Right hindlimb (tissue), 1 donor: ENCODE measurements at regions not wholly inside any gene's neighbourhood (a gene's known extent, or its start where the extent isn't known, plus 50 kb on each side); places are given as distances from the start of the nearest gene placed in this dataset.
"Not testable (repeated sequence)": the region's sequence is repeated elsewhere in the genome, so short reads cannot be mapped to it uniquely, and the experiment has no call there.

Experiments
- DNase-seq: peaks from one replicate; pipeline ENCODE4 v3.0.0-alpha.2; 2018

DNA sequence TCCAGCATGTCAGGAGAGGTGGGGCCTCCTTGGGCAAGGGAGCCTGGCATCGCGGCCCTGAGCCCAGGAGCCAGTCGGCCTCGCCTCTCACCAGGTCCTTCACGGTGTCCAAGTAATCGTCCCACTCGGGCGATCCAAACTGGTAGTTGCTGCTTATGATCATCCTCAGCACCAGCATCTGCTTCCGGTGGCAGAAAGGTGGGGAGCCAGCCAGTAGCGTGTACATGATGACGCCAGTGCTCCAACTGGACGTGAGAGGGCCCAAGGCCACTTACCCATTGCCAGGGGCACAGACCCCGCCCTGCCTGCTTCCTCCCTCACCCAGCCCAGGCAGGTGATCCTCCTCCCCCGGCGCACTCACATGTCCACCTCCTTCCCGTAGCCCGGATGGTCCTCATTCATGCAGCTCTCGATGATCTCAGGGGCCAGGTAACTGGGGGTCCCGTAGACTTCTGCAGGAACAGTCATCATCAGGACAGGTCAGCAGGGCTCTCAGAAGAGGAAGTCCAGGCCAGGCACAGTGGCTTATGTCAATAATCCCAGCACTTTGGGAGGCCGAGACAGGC is 214.7 kb downstream of the OR4C45 start:
- DNase-seq = no peak

DNA sequence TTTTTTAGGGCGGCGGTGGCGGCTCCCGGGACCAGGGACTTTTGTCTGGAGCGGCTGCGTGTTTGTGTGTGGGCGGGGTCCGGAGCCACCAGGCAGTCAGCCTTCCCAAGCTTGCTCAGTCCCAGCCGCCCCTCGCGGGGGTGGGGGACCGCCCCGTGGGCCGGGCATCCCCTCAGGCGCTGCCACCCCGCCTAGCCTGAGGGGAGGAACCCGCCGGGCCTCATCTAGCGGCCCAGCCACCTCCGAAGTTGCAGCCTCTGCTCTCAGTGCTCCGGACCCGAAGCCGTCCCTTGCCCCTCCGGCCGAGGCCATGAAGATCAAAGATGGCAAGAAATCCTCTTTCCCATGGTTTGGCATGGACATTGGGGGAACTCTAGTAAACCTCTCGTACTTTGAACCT is 235.2 kb downstream of the OR4C45 start:
- no peak for DNase-seq

DNA sequence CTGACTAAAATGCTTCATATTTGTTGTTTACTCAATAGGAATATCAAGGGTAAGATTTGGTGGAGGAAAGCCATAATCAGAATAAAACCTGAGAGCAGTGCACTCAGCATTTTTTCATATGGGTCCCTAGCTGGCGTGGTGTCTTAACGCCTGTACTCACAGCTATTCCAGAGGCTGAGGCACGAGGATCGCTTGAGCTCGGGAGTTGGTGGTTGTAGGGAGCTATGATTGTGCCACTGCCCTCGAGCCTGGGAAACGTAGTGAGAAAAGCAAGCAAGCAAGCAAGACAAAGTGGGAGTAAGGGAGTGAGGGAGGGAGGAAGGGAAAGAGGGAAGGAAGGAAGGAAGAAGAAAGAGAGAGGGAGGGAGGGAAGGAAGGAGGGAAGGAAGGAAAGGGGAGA is 242.5 kb downstream of the OR4C45 start:
- no peak for DNase-seq

DNA sequence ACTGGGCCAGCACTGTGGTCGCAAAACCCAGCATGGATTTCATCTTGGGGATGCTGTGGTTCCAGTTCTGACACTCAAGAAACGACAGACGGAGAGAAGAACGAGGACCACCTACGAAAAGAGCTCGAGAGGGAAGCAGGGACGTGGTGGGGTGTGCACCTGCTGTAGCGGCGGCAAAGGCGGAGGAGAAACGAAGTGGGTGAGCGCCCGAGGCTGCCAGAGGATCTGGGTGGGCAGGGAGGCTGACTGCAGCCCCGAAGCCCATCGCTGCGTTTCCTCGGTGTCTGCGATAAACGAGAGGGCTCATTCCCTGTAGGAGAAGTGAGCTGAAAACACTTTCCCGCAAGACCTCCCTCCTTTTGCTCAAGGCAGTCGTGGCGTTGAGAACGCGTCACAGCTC is 246.1 kb downstream of the OR4C45 start:
- DNase-seq = no peak

DNA sequence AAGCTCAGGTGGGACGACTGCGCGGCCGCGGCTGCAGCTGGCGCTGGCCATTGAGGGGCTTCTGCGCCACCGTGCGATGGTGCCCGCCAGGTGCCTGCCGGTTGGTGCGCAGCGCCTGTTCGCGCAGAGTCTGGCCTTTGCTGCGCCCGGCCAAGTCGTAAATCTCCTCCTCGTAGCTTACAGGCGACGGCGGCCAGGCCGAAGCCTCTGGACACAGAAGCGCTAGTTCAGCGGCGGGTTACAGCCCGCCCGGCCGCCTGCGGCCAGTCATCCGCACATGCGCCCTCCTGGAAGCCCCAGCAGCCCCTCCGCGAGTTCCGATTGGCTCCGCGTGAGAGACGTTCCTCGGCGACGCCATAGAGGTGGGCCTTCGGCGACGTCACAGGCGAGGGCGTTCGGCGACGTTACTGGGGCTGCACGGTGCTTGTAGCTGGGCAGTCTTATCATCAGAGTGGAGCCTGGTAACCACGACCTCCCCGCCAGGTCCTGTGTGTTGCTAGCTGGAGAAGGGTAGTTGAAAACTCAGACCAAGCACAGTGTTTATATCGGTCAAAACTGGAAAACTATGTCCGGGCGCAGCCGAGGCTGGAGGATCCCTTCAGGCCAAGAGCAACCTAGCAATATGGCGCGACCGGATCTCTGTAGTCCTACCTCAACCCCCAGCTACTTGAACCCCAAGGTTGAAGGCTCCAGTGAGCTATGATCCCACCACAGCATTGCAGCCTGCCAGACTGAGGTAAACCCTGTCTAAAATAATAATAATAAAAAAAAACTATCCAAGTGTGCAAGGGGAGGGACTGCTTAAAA is 265.7 kb downstream of the OR4C45 start:
- DNase-seq = no peak

DNA sequence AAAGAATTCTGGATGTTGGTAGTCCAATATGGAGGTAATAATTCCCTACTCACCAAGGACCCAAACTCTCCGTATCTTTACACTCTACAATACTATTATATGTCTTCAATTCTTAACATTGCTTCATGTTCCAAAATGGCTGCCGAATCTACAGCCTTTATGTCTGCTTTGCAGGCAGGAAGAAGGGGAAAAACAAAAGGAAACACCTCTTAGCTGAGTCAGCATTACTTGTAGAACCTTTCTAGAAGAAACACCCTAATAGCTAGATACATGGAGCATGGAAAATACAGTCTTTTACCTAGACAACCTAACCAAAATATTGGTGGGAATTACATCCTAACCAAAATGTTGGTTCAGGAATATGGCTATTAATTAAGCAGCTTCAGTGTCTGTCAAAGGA is 298.0 kb downstream of the OR4C45 start:
- DNase-seq = not testable (repeated sequence)

DNA sequence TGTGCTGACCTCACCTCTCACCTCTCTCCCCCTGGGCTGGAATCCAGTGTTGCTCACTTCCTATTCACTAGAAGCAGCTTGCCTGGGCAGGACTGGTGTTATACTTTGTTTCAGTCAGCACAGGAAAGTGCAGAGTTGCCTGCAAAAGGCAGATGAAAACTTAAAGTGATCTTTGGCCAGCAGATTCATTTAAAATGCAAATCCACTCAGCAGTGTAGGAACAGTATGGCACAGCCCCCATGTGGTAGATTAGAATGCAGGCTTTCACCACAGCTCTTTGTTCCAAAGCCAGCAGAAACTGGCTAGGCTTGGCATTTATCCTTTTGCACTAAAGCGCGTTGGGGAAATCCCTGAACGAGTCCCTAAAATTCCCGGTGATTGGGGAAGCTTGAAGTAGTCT is 301.2 kb downstream of the OR4C45 start:
- no peak for DNase-seq

DNA sequence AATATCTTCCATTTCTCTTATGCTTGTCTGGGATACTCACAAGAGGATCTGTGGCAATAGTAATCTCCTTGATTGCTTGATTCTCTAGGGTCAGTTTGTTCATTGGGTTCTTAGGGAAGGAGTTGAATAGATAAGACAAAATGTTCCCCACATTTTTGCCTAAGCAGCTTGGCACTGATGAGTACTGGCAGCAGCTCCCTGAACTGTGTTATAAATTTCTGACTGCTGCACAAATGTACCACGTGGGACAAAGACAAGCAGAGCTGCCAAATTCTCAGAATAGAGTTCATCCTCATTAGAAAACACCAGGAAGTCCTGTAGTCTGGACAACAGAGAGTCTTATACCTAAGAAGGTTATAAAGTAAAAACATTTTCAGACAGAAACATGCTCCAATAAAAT is 304.8 kb downstream of the OR4C45 start:
- DNase-seq = not testable (repeated sequence)

DNA sequence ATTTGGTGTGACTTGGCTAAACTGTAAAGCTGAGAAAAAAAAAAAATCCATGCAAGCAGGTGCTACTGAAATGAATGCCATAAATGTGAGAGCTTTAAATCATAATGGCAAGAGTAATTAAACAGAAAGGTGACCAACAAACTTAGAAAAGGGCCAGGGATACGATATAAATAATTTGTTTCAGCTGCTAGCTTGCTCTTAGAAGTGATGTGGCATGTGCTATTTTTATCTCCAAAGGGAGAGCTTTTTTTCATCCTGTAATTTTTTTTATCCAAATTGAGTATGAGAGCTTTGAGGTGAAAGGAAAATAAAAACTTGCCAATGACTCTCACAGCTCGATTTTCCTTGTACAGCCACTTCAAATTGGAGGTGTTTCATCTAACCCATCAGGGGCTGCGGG is 315.3 kb downstream of the OR4C45 start:
- not testable (repeated sequence) for DNase-seq

DNA sequence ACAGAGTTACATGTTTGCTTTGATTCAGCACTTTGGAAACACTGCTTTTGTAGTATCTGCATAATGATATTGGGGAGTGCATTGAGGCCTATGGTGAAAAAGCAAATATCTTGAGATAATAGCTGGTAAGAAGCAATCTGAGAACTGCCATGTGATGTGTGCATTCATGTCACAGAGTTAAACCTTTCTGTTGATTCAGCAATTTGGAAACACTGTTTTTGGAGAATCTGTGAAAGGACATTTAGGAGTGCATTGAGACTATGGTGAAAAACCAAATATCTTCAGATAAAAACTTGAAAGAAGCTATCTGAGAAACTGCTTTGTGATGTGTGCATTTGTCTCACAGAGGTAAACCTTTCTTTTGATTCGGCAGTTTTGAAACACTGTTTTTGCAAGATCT is 346.8 kb downstream of the OR4C45 start:
- no peak for DNase-seq

DNA sequence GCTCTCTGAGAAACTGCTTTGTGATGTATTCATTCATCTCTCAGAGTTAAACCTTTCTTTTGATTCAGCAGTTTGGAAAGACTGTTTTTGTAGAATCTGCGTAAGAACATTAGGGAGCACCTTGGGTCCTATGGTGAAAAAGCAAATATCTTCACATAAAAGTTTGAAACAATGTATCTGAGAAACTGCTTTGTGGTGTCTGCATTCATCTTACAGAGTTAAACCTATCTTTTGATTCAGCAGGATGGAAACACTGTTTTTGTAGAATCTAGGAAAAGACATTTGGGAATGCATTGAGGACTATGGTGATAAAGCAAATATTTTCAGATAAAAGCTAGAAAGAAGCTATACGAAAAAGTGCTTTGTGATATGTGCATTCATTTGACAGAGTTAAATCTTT is 361.3 kb downstream of the OR4C45 start:
- DNase-seq = no peak

DNA sequence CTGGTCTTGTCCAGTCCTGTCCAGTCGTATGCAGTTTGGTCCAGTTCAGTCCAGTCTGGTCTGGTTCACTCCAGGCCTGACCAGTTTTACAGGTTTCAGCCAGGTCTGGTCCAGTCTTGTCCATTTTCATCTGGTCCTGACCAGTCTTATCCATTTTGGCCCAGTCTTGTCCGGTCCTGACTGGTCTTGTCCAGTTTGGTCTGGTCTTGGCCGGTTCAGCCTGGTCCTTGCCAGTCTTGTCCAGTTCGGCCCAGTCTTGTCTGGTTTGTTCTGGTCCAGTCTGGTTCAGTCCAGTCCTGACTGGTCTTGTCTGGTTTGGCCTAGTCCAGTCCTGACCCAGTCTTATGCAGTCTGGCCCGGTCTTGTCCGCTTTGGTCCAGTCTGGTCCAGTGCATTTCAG is 380.2 kb downstream of the OR4C45 start:
- DNase-seq = peak; percentile 7

DNA sequence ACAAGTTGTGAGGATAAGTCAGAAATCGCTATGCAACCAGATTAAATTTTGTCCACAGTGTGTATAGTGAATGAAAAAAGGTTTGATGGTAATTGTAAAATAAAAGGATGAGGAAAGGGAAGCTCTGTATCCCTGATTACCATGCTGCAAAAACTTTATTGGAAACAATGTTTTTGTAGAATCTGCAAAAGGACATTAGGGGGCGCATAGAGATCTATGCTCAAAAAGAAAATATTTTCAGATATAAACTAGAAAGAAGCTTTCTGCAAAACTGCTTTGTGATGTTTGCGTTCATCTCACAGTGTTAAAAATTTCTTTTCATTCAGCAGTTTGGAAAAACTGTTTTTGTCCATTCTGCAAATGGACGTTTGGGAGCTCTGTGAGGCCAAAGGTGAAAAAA is 390.5 kb downstream of the OR4C45 start:
- DNase-seq = no peak
